GM13976 (cell line): ENCODE measurements at regions not wholly inside any gene's neighbourhood (a gene's known extent, or its start where the extent isn't known, plus 50 kb on each side); places are given as distances from the start of the nearest gene placed in this dataset.

Source experiments
- DNase-seq: peaks from one replicate; pipeline ENCODE4 v3.0.0; 2012; ENCODE audit warnings: low spot score
- in situ Hi-C: fragments of 300-500 bp; cut with MboI; formaldehyde crosslinking; loops from one replicate; pipeline ENCODE4 v1.12.0; 2022; ENCODE audit warnings: low sequenced_read_pairs, mixed read lengths, inconsistent platforms; ENCODE audit not compliant: unreplicated experiment
- TF ChIP-seq, protein P1 (sequence below): IDR thresholded peaks from 2 replicates; pipeline ENCODE4 v1.5.1; 2012; ENCODE audit warnings: borderline replicate concordance, mild to moderate bottlenecking; ENCODE audit not compliant: insufficient read depth; ENCODE audit errors: extremely low read depth, missing control alignments, control extremely low read depth

GRCh38 chr17:6893382-6894205 lies 62.1 kb upstream of the TEKT1 start:
- DNase-seq = no peak
- TF ChIP-seq, protein P1, sequence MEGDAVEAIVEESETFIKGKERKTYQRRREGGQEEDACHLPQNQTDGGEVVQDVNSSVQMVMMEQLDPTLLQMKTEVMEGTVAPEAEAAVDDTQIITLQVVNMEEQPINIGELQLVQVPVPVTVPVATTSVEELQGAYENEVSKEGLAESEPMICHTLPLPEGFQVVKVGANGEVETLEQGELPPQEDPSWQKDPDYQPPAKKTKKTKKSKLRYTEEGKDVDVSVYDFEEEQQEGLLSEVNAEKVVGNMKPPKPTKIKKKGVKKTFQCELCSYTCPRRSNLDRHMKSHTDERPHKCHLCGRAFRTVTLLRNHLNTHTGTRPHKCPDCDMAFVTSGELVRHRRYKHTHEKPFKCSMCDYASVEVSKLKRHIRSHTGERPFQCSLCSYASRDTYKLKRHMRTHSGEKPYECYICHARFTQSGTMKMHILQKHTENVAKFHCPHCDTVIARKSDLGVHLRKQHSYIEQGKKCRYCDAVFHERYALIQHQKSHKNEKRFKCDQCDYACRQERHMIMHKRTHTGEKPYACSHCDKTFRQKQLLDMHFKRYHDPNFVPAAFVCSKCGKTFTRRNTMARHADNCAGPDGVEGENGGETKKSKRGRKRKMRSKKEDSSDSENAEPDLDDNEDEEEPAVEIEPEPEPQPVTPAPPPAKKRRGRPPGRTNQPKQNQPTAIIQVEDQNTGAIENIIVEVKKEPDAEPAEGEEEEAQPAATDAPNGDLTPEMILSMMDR = no peak
- in situ Hi-C loops = no loop called here

- peak; percentile 56 for DNase-seq
- in situ Hi-C loops = no loop called here
- TF ChIP-seq, protein P1 = peak; percentile 37
Measured at GRCh38 chr17:6894206-6894528, 62.6 kb upstream of the TEKT1 start.

- TF ChIP-seq, protein P1 = no peak
- no peak for DNase-seq
- in situ Hi-C loops = loop anchor here (25.0 kb wide), 1 partner anchor 236 kb away; no protein-coding TSS in a partner anchor
Measured at GRCh38 chr17:6901086-6901485, 69.6 kb upstream of the TEKT1 start.

- TF ChIP-seq, protein P1 = no peak
- in situ Hi-C loops = loop anchor here (25.0 kb wide), 1 partner anchor 234 kb away; no protein-coding TSS in a partner anchor
Measured at GRCh38 chr17:6903326-6903900, 71.9 kb upstream of the TEKT1 start.

DNA sequence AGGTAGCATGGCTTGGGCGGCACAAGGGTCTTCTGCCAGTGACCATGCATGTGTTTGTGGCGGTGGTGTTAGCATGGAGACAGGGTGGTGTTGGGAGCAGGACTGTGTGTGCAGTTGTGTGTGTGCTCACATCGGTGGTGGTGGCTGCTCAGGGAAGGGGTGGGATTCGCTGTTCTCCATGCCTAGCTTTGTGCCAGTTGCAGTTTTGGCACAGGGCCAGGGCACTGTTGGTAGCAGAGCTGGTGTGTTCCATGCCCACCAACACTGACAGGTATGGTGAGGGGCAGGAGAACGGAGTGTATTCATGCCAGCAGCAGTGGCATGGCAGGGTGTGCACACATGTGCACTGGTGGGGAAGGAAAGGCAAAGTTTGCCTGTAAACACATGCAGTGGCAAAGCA lies 77.3 kb upstream of the TEKT1 start:
- TF ChIP-seq, protein P1 = no peak
- DNase-seq = no peak
- in situ Hi-C loops = loop anchor here (25.0 kb wide), 1 partner anchor 228 kb away; no protein-coding TSS in a partner anchor

More at GRCh38 chr17:6903326-6903900, 71.9 kb upstream of the TEKT1 start:
- no peak for DNase-seq

DNA sequence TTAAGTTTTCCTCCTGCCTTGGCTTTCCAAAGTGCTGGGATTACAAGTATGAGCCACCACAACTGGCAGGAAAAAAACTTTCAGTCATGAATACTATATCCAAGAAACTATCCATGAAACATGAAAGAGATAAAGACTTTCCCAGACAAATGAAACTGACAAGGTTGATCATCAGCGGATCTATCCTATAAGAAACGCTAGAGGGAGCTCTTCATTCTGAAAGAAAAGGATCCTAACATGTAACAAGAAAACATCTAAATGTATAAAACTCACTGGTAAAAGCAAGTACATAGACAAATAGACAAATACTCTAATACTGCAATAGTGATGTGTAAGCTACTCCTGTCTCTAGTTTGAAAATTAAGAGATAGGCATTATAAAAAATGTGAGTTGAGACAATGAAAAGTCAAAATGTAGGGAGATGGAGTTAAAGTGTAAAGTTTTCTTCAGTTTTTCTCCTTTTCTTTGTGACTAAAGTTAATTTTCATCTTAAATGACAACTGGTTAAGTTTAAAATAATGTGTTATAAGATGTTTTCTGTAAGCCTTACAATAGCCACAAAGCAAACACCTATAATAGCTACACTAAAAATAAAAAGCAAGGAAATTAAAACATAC lies 79.6 kb upstream of the TEKT1 start:
- TF ChIP-seq, protein P1 = peak; percentile 43
- in situ Hi-C loops = loop anchor here (5.0 to 25.0 kb wide), 2 partner anchors 91 to 226 kb away; no protein-coding TSS in a partner anchor
- peak; percentile 45 for DNase-seq
